ENCODE measurements at regions not wholly inside any gene's neighbourhood (a gene's known extent, or its start where the extent isn't known, plus 50 kb on each side); places are given as distances from the start of the nearest gene placed in this dataset.

- Histone ChIP-seq H3K36me3 (ENCODE audit: control insufficient read depth, insufficient read depth, low read length) (no peaks in the 10 kb centered on the region), H3K27me3 (replicated peaks; ENCODE audit: control insufficient read depth, insufficient read depth, low read length) (no peaks in the 10 kb centered on the region), H3K4me3 (replicated peaks; ENCODE audit: low read depth, low read length) (no peak overlapping the region)
- TF ChIP-seq CTCF (IDR thresholded peaks at IDR 0.05; ENCODE audit: insufficient read depth, low read length, poor library complexity, severe bottlenecking): no peak
- no peak for DNase-seq (ENCODE audit: extremely low read depth, insufficient read length)
These were observed 96.1 kb upstream of the DNAH5 start for GRCh38 chr5:14040542-14040941.

- no peak overlapping the region for H3K4me3 ChIP-seq (replicated peaks; ENCODE audit: low read depth, low read length)
- H3K27me3 ChIP-seq (replicated peaks; ENCODE audit: control insufficient read depth, insufficient read depth, low read length): no peaks in the 10 kb centered on the region
- no peak for DNase-seq (ENCODE audit: extremely low read depth, insufficient read length)
- H3K36me3 ChIP-seq (ENCODE audit: control insufficient read depth, insufficient read depth, low read length): no peaks in the 10 kb centered on the region
- TF ChIP-seq CTCF (IDR thresholded peaks at IDR 0.05; ENCODE audit: insufficient read depth, low read length, poor library complexity, severe bottlenecking): no peak
These were observed 95.1 kb upstream of the DNAH5 start for GRCh38 chr5:14039576-14039975.

DNA sequence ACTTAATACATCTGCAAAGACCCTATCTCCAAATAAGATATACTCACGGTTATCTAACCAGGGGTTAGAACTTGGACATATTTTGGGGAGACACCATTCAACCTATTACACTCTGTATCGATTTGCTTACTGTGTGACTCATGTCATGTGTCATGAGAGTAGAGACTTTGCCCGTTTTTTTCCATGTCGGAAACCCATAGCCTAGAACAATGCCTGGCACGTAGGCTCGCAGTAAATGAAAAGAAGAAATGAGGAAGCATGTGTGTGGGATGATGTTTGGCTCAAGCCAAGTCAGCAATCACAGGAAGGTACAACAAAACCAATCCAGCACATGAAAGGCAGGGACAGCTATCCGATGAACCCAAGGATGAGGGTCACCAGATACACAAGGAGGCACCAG lies 94.6 kb upstream of the DNAH5 start:
- no peak for TF ChIP-seq CTCF (IDR thresholded peaks at IDR 0.05; ENCODE audit: insufficient read depth, low read length, poor library complexity, severe bottlenecking)
- Histone ChIP-seq H3K27me3 (replicated peaks; ENCODE audit: control insufficient read depth, insufficient read depth, low read length) (no peaks in the 10 kb centered on the region), H3K4me3 (replicated peaks; ENCODE audit: low read depth, low read length) (no peak overlapping the region), H3K36me3 (ENCODE audit: control insufficient read depth, insufficient read depth, low read length) (no peaks in the 10 kb centered on the region)
- DNase-seq (ENCODE audit: extremely low read depth, insufficient read length): no peak

- no peak for TF ChIP-seq CTCF (IDR thresholded peaks at IDR 0.05; ENCODE audit: insufficient read depth, low read length, poor library complexity, severe bottlenecking)
- H3K36me3 ChIP-seq (ENCODE audit: control insufficient read depth, insufficient read depth, low read length): no peaks in the 10 kb centered on the region
- no peak for DNase-seq (ENCODE audit: extremely low read depth, insufficient read length)
- H3K27me3 ChIP-seq (replicated peaks; ENCODE audit: control insufficient read depth, insufficient read depth, low read length): no peaks in the 10 kb centered on the region
- no peak overlapping the region for H3K4me3 ChIP-seq (replicated peaks; ENCODE audit: low read depth, low read length)
These were observed 94.0 kb upstream of the DNAH5 start for GRCh38 chr5:14038341-14038959.

DNA sequence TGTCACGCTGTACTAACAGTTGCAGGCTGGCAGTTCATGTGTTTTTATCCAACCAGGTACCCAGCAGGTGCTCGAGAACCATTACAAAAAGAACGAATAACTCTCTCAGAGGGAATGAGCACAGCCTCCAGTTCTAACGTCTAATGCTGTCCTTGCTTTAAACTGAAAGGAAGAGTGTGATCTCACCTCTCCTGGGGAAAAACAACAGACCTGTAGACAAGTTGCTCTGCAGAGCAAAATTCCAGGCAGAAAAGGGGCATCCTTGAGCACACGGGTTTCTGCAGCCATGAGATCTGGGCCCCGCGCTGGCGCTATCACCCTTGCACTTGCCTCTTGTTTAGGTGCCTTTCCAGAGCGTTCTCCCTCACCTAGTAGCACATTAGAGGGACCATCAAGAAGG lies 92.5 kb upstream of the DNAH5 start:
- Histone ChIP-seq H3K27me3 (replicated peaks; ENCODE audit: control insufficient read depth, insufficient read depth, low read length) (no peaks in the 10 kb centered on the region; the same call in 1 of the 2 replicates), H3K4me3 (replicated peaks; ENCODE audit: low read depth, low read length) (no peak overlapping the region), H3K36me3 (ENCODE audit: control insufficient read depth, insufficient read depth, low read length) (no peaks in the 10 kb centered on the region)
- no peak for DNase-seq (ENCODE audit: extremely low read depth, insufficient read length)
- no peak for TF ChIP-seq CTCF (IDR thresholded peaks at IDR 0.05; ENCODE audit: insufficient read depth, low read length, poor library complexity, severe bottlenecking)

DNA sequence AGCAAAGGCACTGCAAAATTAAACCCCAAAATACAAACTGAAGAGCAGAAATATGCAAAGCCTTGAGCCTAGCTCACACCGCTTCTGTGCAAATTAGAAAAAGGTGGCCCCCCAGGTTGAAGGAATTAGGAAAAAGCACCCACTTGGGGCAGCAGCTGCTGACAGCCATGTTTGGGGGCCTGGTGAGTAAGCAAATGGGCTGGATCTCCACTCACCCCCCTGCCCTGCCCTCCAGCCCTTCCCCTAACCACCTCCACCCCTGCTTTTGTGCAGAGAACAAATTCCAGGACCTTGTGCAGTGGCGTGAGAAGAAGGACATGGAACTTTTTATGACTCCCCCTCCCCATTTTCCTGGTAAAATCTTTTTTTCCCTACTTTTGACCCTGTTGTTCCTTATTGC lies 92.0 kb upstream of the DNAH5 start:
- no peak overlapping the region for H3K4me3 ChIP-seq (replicated peaks; ENCODE audit: low read depth, low read length)
- H3K36me3 ChIP-seq (ENCODE audit: control insufficient read depth, insufficient read depth, low read length): no peaks in the 10 kb centered on the region
- TF ChIP-seq CTCF (IDR thresholded peaks at IDR 0.05; ENCODE audit: insufficient read depth, low read length, poor library complexity, severe bottlenecking): no peak
- H3K27me3 ChIP-seq (replicated peaks; ENCODE audit: control insufficient read depth, insufficient read depth, low read length): no peaks in the 10 kb centered on the region; the same call in 1 of the 2 replicates
- DNase-seq (ENCODE audit: extremely low read depth, insufficient read length): no peak
